Brain microvascular endothelial cell (primary cell): ENCODE measurements at regions not wholly inside any gene's neighbourhood (a gene's known extent, or its start where the extent isn't known, plus 50 kb on each side); places are given as distances from the start of the nearest gene placed in this dataset.

Experiments used
- DNase-seq: peaks from one replicate; pipeline ENCODE4 v3.0.0-alpha.2; 2020
- H3K27ac ChIP-seq: fragments of 250-450 bp; sonication (Bioruptor Pico); 2 replicates; pipeline ENCODE4 v1.5.1; 2020; ENCODE audit warnings: mild to moderate bottlenecking, moderate library complexity
- H3K27me3 ChIP-seq: fragments of 250-450 bp; sonication (Bioruptor Pico); replicated peaks from 2 replicates; pipeline ENCODE4 v1.5.1; 2020; ENCODE audit warnings: mild to moderate bottlenecking
- H3K36me3 ChIP-seq: fragments of 250-450 bp; sonication (Bioruptor Pico); replicated peaks from 2 replicates; pipeline ENCODE4 v1.5.1; 2020; ENCODE audit warnings: mild to moderate bottlenecking
- H3K4me3 ChIP-seq: 2 replicates; pipeline ENCODE4 v1.5.1; 2011; ENCODE audit warnings: low read depth, mild to moderate bottlenecking, control low read depth, low read length, moderate library complexity
- CTCF ChIP-seq: IDR thresholded peaks from 2 replicates; pipeline ENCODE4 v1.5.1; 2011; ENCODE audit warnings: low read depth, mild to moderate bottlenecking, moderate library complexity, low read length, control low read depth, inconsistent platforms; ENCODE audit errors: missing control alignments
- in situ Hi-C: cut with HindIII; loops from 2 replicates; pipeline ENCODE4 v1.10.0; 2017; ENCODE audit warnings: low sequenced_read_pairs, low pct_ligation_motif_present

GRCh38 chr15:81987628-81988027 is 58.2 kb downstream of the MEX3B start:
- Histone ChIP-seq H3K36me3 (no peaks in the 10 kb centered on the region), H3K4me3 (no peak overlapping the region), H3K27ac (no peak overlapping the region), H3K27me3 (no peaks in the 10 kb centered on the region)
- no peak for TF ChIP-seq CTCF
- in situ Hi-C loops: no loop called here
- DNase-seq: no peak

GRCh38 chr15:81983497-81983896 is 62.3 kb downstream of the MEX3B start:
- TF ChIP-seq CTCF: no peak
- Histone ChIP-seq H3K36me3 (no peaks in the 10 kb centered on the region), H3K4me3 (no peak overlapping the region), H3K27ac (no peak overlapping the region), H3K27me3 (no peaks in the 10 kb centered on the region)
- no peak for DNase-seq
- in situ Hi-C loops: no loop called here

- in situ Hi-C loops: no loop called here
- TF ChIP-seq CTCF: no peak
- Histone ChIP-seq H3K27ac (no peak overlapping the region), H3K4me3 (no peak overlapping the region), H3K27me3 (no peaks in the 10 kb centered on the region), H3K36me3 (no peaks in the 10 kb centered on the region)
- no peak for DNase-seq
These were observed 63.0 kb downstream of the MEX3B start for GRCh38 chr15:81982808-81983207.

- Histone ChIP-seq H3K27ac (no peak overlapping the region), H3K36me3 (no peaks in the 10 kb centered on the region), H3K4me3 (no peak overlapping the region), H3K27me3 (no peaks in the 10 kb centered on the region)
- TF ChIP-seq CTCF: no peak
- DNase-seq: no peak
- in situ Hi-C loops: no loop called here
These were observed 63.9 kb downstream of the MEX3B start for GRCh38 chr15:81981908-81982307.

GRCh38 chr15:81977464-81977863 is 68.4 kb downstream of the MEX3B start:
- no peaks in the 10 kb centered on the region for H3K36me3 ChIP-seq
- no peaks in the 10 kb centered on the region for H3K27me3 ChIP-seq
- TF ChIP-seq CTCF: no peak
- in situ Hi-C loops: no loop called here
- no peak for DNase-seq
- H3K27ac ChIP-seq: no peak overlapping the region
- no peak overlapping the region for H3K4me3 ChIP-seq

GRCh38 chr15:81968691-81969090 is 77.1 kb downstream of the MEX3B start:
- in situ Hi-C loops: no loop called here
- no peak for TF ChIP-seq CTCF
- no peak for DNase-seq

More at GRCh38 chr15:81968691-81969090, 77.1 kb downstream of the MEX3B start:
- Histone ChIP-seq H3K36me3 (no peaks in the 10 kb centered on the region), H3K4me3 (no peak overlapping the region), H3K27me3 (no peaks in the 10 kb centered on the region), H3K27ac (no peak overlapping the region)
